NT2/D1 (cell line): ENCODE measurements at regions not wholly inside any gene's neighbourhood (a gene's known extent, or its start where the extent isn't known, plus 50 kb on each side); places are given as distances from the start of the nearest gene placed in this dataset.

Source experiments
- DNase-seq: peaks from one replicate; pipeline ENCODE4 v3.0.0-alpha.2; 2011; ENCODE audit warnings: low read depth, low spot score
- H3K27me3 ChIP-seq: 2 replicates; pipeline ENCODE4 v1.6.0; 2011; ENCODE audit warnings: mild to moderate bottlenecking; ENCODE audit not compliant: insufficient read length, insufficient read depth
- H3K36me3 ChIP-seq: 2 replicates; pipeline ENCODE4 v1.6.1; 2011; ENCODE audit warnings: mild to moderate bottlenecking, low read length, mixed read lengths; ENCODE audit not compliant: insufficient read depth, insufficient read length
- H3K4me1 ChIP-seq: 2 replicates; pipeline ENCODE4 v1.5.1; 2011; ENCODE audit not compliant: insufficient read depth, insufficient read length
- H3K4me3 ChIP-seq: 2 replicates; pipeline ENCODE4 v1.5.1; 2011; ENCODE audit warnings: low read depth; ENCODE audit not compliant: insufficient read length
- H3K9ac ChIP-seq: 2 replicates; pipeline ENCODE4 v1.6.0; 2011; ENCODE audit warnings: low read depth; ENCODE audit not compliant: insufficient read length
- H3K9me3 ChIP-seq: 2 replicates; pipeline ENCODE4 v1.5.1; 2011; ENCODE audit warnings: mild to moderate bottlenecking, low read length; ENCODE audit not compliant: insufficient read depth
- SUZ12 ChIP-seq: IDR thresholded peaks from 2 replicates; pipeline ENCODE4 v1.6.1; 2011; ENCODE audit not compliant: insufficient read length, insufficient read depth; ENCODE audit errors: extremely low read depth
- YY1 ChIP-seq: IDR thresholded peaks from 2 replicates; pipeline ENCODE4 v1.6.1; 2011; ENCODE audit not compliant: insufficient read length, insufficient read depth

DNA sequence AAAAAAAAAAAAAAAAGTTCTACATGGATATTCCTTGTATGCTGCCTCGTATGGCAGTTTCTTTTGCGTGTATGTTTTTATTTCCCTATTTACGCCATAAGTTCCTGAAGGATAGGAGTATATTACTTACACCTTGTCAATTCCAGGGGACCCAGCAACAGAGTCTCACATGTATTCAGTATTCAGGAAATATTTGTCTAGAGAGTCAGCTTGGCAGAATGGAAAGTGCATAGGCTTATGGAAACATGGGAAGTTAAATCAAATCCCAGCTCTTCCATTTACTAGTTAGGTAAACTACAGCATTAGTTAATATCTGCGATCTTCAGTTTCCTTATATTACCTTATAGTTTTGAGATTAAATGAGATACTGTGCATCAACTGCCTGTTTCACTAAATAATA lies 51.1 kb upstream of the SLC22A16 start:
- no peaks in the 10 kb centered on the region for H3K4me1 ChIP-seq
- H3K36me3 ChIP-seq: no peaks in the 10 kb centered on the region
- TF ChIP-seq YY1 (no peak), SUZ12 (no peak)
- H3K9ac ChIP-seq: no peak overlapping the region
- no peaks in the 10 kb centered on the region for H3K27me3 ChIP-seq
- no peak overlapping the region for H3K4me3 ChIP-seq
- DNase-seq: no peak
- no peaks in the 10 kb centered on the region; the same call in 1 of the 2 replicates for H3K9me3 ChIP-seq

DNA sequence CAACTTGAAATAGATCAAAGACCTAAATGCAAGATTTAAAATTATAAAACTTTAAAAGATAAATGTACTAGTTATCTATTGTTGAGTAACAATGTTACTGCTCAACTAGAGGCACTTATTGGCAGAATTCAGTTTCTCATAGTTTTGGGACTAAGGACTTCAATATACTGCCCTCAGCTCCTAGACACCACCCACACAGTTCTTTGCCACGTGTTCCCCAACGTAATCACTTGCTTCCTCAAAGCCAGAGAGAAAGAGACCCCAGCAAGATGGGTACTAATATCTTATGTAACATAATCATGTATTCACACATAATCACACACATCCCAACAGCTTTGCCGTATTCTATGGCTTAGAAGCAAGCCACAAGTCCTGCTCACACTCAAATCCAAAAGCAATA lies 50.3 kb upstream of the SLC22A16 start:
- Histone ChIP-seq H3K4me3 (no peak overlapping the region), H3K27me3 (no peaks in the 10 kb centered on the region), H3K9me3 (no peaks in the 10 kb centered on the region; the same call in 1 of the 2 replicates), H3K4me1 (no peaks in the 10 kb centered on the region), H3K9ac (no peak overlapping the region), H3K36me3 (no peaks in the 10 kb centered on the region)
- no peak for DNase-seq
- TF ChIP-seq SUZ12: no peak
